D721Med (cell line): ENCODE measurements at regions not wholly inside any gene's neighbourhood (a gene's known extent, or its start where the extent isn't known, plus 50 kb on each side); places are given as distances from the start of the nearest gene placed in this dataset.

Source experiments
- DNase-seq: peaks from one replicate; pipeline ENCODE4 v3.0.0; 2011; ENCODE audit warnings: low spot score; ENCODE audit not compliant: insufficient read length
- FAIRE-seq: peaks from 2 replicates; lab custom pipeline; 2011; peaks lifted over from hg19 to GRCh38; lab: Jason Lieb, UNC
- TF ChIP-seq, protein P1 (sequence below): IDR thresholded peaks from 2 replicates; pipeline ENCODE4 v1.5.1; 2012; ENCODE audit warnings: mild to moderate bottlenecking, control low read depth; ENCODE audit not compliant: insufficient read depth; ENCODE audit errors: missing control alignments

GRCh38 chr5:68147659-68148058, 67.9 kb upstream of the PIK3R1 start:
- TF ChIP-seq, protein P1, sequence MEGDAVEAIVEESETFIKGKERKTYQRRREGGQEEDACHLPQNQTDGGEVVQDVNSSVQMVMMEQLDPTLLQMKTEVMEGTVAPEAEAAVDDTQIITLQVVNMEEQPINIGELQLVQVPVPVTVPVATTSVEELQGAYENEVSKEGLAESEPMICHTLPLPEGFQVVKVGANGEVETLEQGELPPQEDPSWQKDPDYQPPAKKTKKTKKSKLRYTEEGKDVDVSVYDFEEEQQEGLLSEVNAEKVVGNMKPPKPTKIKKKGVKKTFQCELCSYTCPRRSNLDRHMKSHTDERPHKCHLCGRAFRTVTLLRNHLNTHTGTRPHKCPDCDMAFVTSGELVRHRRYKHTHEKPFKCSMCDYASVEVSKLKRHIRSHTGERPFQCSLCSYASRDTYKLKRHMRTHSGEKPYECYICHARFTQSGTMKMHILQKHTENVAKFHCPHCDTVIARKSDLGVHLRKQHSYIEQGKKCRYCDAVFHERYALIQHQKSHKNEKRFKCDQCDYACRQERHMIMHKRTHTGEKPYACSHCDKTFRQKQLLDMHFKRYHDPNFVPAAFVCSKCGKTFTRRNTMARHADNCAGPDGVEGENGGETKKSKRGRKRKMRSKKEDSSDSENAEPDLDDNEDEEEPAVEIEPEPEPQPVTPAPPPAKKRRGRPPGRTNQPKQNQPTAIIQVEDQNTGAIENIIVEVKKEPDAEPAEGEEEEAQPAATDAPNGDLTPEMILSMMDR = no peak
- no peak for DNase-seq
- no peak for FAIRE-seq

DNA sequence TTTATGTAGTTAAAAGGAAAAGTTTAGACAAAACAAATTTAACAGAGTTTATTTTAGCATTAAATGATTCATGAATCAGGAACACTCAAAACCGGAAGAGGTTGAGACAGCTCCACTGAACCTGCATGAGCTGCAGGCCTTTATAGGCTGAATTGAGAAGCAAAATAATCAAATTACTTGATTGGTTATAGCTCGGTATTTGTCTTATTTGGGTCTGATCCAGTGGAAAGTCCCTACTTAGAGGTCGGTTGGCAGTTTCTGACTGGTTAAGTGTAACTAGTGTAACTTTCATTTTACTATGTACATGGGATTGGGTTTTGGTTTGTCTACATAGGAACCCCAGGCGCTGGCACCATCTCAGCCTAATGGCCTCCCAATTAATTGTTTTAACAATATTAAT, 74.1 kb upstream of the PIK3R1 start:
- no peak for DNase-seq
- no peak for FAIRE-seq
- TF ChIP-seq, protein P1 = no peak

- DNase-seq (no peak), FAIRE-seq (no peak)
- TF ChIP-seq, protein P1 = no peak
Observed at GRCh38 chr5:68140763-68141162, 74.8 kb upstream of the PIK3R1 start.

DNA sequence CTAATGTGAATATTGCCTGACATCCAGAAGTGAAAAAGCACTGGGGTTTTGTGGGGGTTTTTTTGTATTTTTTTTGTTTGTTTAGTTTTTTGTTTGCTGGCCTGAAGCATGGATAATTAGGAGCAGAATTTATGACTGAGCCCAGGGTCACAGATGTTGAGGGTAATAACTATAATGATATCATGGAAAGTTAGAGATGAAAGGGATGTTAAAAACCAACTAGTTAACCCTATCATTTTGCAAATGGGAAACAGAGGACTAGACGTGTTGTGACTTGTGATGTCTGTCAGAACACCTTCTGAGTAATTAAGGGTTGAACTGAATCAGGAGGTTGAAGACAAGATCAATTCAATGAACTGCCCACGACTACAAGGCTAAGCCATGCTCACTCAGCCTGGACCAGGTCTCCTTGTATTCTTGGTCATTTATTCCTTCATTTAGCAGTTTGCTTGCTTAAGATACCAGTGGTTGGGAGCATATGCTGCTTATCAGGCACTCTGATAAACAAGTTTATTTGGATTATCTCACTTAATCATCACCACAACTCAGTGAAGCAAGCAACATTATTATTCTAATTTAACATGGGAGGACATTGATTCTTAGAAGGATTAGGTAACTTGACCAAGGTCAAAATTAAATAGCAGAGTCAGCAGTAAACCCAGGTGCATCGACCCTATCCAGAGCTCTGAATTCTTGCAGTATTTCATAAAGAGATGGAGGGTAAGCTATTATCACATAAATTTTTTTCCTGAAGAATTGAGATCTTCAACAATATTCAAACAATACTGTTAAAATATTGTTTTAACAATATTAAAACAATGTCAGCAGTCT, 75.7 kb upstream of the PIK3R1 start:
- no peak for DNase-seq
- no peak for FAIRE-seq
- TF ChIP-seq, protein P1 = no peak

DNA sequence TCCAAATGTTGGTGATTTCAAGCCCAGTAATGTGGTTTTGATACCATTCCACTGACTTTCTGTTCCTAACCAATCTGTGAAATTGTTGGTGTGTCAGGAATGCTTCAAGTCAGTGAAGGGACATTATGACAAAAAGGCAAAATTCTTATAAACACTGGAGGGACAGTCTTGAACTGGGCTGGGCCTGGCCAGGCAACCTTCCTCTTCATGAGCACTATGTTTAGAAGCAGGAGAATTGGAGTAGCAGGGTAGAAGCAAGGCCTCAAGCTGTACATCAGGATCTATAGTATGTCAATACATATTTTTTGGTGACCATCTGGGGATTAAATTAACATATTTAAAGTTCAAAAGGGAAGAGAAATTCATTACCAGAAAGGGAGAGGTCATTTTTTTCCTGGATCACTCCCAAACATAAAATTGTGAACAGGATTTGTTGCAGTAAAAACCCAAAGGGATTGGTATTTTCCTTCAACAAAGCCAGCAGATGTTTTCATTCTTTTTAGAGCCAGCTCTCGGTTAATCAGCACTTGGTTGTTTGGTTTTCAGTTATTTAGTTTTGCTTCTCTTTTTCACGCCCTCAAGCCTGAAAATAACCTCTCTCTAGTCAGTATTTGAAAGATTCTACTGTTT, 77.9 kb upstream of the PIK3R1 start:
- TF ChIP-seq, protein P1 = no peak
- FAIRE-seq (no peak), DNase-seq (no peak)

DNA sequence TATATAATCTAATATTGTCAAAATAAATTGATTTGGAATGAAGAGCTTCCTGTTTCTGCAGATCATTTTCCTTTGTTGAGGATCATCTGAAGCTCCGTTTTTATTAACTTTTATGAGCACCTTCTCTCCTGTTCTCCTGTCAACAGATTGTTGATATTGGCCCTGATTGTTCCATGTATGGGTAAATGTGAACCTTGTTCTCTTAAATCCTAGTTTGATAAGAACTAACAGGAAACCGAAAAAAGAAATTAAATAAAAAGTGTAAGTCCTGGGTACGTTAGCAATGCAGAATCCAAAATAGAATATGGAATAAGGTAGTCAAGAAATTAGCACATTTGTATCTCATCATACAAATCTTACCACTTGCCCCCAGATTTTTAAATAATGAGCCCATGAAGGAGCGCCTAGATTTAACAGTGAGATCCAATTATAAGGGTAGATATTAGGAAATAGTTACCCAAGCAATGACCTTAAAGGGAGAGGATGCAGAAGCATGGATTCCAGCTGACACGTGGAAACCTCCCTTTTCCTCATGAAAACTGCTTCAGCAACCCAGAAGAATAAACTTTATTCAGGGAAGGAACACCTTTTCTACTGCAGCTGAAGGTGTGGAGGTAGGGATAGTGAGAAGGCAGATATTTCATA, 80.8 kb upstream of the PIK3R1 start:
- FAIRE-seq = no peak
- TF ChIP-seq, protein P1 = no peak
- DNase-seq = no peak
